ENCODE measurements at regions not wholly inside any gene's neighbourhood (a gene's known extent, or its start where the extent isn't known, plus 50 kb on each side); places are given as distances from the start of the nearest gene placed in this dataset.

- no peak for TF ChIP-seq CTCF (IDR thresholded peaks at IDR 0.05)
- ATAC-seq (no peak), DNase-seq (no peak)
- Histone ChIP-seq H3K27me3 (no peaks in the 10 kb centered on the region), H3K4me1 (peaks cover 0 to 23% (median 9%) of the 10 kb centered on the region in 9 donors), H3K36me3 (no peaks in the 10 kb centered on the region), H3K4me3 (no peak overlapping the region), H3K9me3 (no peaks in the 10 kb centered on the region), H3K27ac (no peak overlapping the region)
- whole genome bisulfite sequencing, 2 donors: 69 to 72% methylated on average over 2 of the region's 2 CpGs
- intact Hi-C loops (cut with DNase I): no loop called here
Measured at GRCh38 chr3:150172356-150172755, 201.7 kb upstream of the PFN2 start.

- H3K4me3 ChIP-seq: no peak overlapping the region
Measured at GRCh38 chr3:150170852-150171520, 200.3 kb upstream of the PFN2 start.

GRCh38 chr3:150169330-150169940, 198.7 kb upstream of the PFN2 start:
- Histone ChIP-seq H3K27ac (peak overlapping the region; percentile 32 to 82 (median 58)), H3K9me3 (no peaks in the 10 kb centered on the region), H3K4me1 (peaks cover 0 to 23% (median 9%) of the 10 kb centered on the region in 9 donors), H3K4me3 (no peak overlapping the region), H3K27me3 (no peaks in the 10 kb centered on the region), H3K36me3 (no peaks in the 10 kb centered on the region)
- 36 to 49% methylated on average over 5 of the region's 5 CpGs for WGBS, 2 donors
- peak in 6 of 8 donors; percentile 36 to 74 (median 52) for ATAC-seq
- TF ChIP-seq CTCF (IDR thresholded peaks at IDR 0.05): no peak
- intact Hi-C loops (cut with DNase I): loop anchor here in 1 of 10 donors (5.0 kb wide), 1 partner anchor 202 kb away; no protein-coding TSS in a partner anchor
- DNase-seq: peak in 1 of 2 donors; percentile 18

More at GRCh38 chr3:150170852-150171520, 200.3 kb upstream of the PFN2 start:
- peaks cover 0 to 23% (median 9%) of the 10 kb centered on the region in 9 donors for H3K4me1 ChIP-seq
- peak in 3 of 8 donors; percentile 11 to 37 (median 13) for ATAC-seq
- no peak overlapping the region for H3K27ac ChIP-seq
- no peaks in the 10 kb centered on the region for H3K36me3 ChIP-seq
- H3K9me3 ChIP-seq: no peaks in the 10 kb centered on the region
- DNase-seq: peak in 1 of 2 donors; percentile 10
- 60 to 70% methylated on average over 6 of the region's 6 CpGs for WGBS, 2 donors
- intact Hi-C loops (cut with DNase I): no loop called here
- no peak for TF ChIP-seq CTCF (IDR thresholded peaks at IDR 0.05)
- no peaks in the 10 kb centered on the region for H3K27me3 ChIP-seq

GRCh38 chr3:150168698-150169097, 198.0 kb upstream of the PFN2 start:
- 16 to 23% methylated on average over 2 of the region's 2 CpGs for WGBS, 2 donors
- peaks cover 0 to 23% (median 9%) of the 10 kb centered on the region in 9 donors for H3K4me1 ChIP-seq
- H3K27me3 ChIP-seq: no peaks in the 10 kb centered on the region
- intact Hi-C loops (cut with DNase I): loop anchor here in 1 of 10 donors (5.0 kb wide), 1 partner anchor 201 kb away; no protein-coding TSS in a partner anchor
- H3K36me3 ChIP-seq: no peaks in the 10 kb centered on the region
- TF ChIP-seq CTCF (IDR thresholded peaks at IDR 0.05): no peak
- H3K9me3 ChIP-seq: no peaks in the 10 kb centered on the region
- H3K4me3 ChIP-seq: no peak overlapping the region
- ATAC-seq (peak; percentile 88 to 96 (median 92)), DNase-seq (peak in 1 of 2 donors; percentile 82)
- peak overlapping the region in 9 of 10 donors; percentile 35 to 82 (median 62) for H3K27ac ChIP-seq
